ENCODE measurements at regions not wholly inside any gene's neighbourhood (a gene's known extent, or its start where the extent isn't known, plus 50 kb on each side); places are given as distances from the start of the nearest gene placed in this dataset.

DNA sequence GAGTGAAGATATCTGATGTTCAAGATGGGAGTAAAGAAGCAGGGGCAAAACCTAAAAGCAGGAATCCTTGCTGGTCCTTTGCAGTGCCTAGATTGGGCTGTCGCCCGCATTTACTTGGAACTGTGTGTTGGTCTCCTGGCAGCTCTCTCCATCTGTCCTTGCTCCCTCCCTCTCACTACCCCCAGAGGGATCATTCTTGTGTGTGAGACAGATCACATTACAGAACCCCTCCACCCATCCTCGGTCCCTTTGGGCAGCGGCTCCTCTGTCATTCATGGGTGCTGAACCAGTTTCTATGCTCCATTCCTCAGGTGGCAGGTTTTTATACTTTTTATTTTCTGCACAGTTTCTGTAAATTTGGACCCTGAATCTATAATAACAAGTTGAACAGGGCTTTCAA lies 99.4 kb upstream of the MYOCD start:
- H3K27ac Mint-ChIP-seq = no peak overlapping the region
- Histone ChIP-seq H2BK120ac (ENCODE audit: low read depth, low read length, poor library complexity, severe bottlenecking) (no peak overlapping the region), H2AFZ (ENCODE audit: low read length) (no peak overlapping the region), H3K9ac (ENCODE audit: extremely low read depth, insufficient read length, low read length) (no peak overlapping the region), H3K9me3 (ENCODE audit: control insufficient read depth, low read depth, low read length) (no peaks in the 10 kb centered on the region), H3K27ac (ENCODE audit: insufficient read length, low read depth, low read length) (no peak overlapping the region), H3K4me1 (ENCODE audit: insufficient read depth, low read length) (no peaks in the 10 kb centered on the region), H3K4ac (ENCODE audit: low read depth, low read length) (no peak overlapping the region), H2BK12ac (ENCODE audit: insufficient read length, low read depth, low read length) (no peak overlapping the region), H3K23me2 (ENCODE audit: insufficient read length, low read depth, low read length, poor library complexity, severe bottlenecking) (no peaks in the 10 kb centered on the region), H3K27me3 (ENCODE audit: insufficient read depth, low read length) (no peaks in the 10 kb centered on the region), H3T11ph (ENCODE audit: low read length) (no peak overlapping the region), H3K56ac (ENCODE audit: insufficient read length, low read depth, low read length) (no peak overlapping the region), H4K91ac (ENCODE audit: insufficient read length, low read depth, low read length) (no peak overlapping the region), H3K23ac (ENCODE audit: insufficient read length, low read depth, low read length) (no peak overlapping the region), H2AK5ac (ENCODE audit: insufficient read length, low read length) (no peak overlapping the region), H3K4me2 (ENCODE audit: insufficient read depth, insufficient read length, low read length) (no peak overlapping the region), H4K20me1 (ENCODE audit: control insufficient read depth, insufficient read depth, insufficient read length) (no peaks in the 10 kb centered on the region), H4K8ac (replicated peaks; ENCODE audit: insufficient read length, low read depth, low read length) (no peak overlapping the region), H3K14ac (ENCODE audit: insufficient read depth, low read length) (no peak overlapping the region), H3K79me2 (ENCODE audit: insufficient read depth, low read length) (no peaks in the 10 kb centered on the region), H2BK20ac (ENCODE audit: low read depth, low read length, poor library complexity, severe bottlenecking) (no peak overlapping the region), H3K18ac (ENCODE audit: insufficient read length, low read depth, low read length) (no peak overlapping the region), H2BK15ac (ENCODE audit: low read depth, low read length) (no peak overlapping the region), H3K79me1 (ENCODE audit: insufficient read depth, low read depth, low read length, poor library complexity, severe bottlenecking) (no peaks in the 10 kb centered on the region), H4K5ac (ENCODE audit: insufficient read length, low read depth, low read length) (no peak overlapping the region), H2BK5ac (ENCODE audit: insufficient read length, low read length) (no peak overlapping the region)
- peaks cover 17 to 23% of the 10 kb centered on the region in 2 experiments for H3K4me1 Mint-ChIP-seq
- no CpG with 5 or more reads among the region's 4 CpGs for WGBS (ENCODE audit: extremely low coverage, insufficient read length, low lambda C conversion rate)
- peak; percentile 63 for DNase-seq
- no peaks in the 10 kb centered on the region for H3K9me3 Mint-ChIP-seq
- TF ChIP-seq, protein P1, sequence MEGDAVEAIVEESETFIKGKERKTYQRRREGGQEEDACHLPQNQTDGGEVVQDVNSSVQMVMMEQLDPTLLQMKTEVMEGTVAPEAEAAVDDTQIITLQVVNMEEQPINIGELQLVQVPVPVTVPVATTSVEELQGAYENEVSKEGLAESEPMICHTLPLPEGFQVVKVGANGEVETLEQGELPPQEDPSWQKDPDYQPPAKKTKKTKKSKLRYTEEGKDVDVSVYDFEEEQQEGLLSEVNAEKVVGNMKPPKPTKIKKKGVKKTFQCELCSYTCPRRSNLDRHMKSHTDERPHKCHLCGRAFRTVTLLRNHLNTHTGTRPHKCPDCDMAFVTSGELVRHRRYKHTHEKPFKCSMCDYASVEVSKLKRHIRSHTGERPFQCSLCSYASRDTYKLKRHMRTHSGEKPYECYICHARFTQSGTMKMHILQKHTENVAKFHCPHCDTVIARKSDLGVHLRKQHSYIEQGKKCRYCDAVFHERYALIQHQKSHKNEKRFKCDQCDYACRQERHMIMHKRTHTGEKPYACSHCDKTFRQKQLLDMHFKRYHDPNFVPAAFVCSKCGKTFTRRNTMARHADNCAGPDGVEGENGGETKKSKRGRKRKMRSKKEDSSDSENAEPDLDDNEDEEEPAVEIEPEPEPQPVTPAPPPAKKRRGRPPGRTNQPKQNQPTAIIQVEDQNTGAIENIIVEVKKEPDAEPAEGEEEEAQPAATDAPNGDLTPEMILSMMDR (conservative IDR thresholded peaks at IDR 0.05) = no peak
- no peaks in the 10 kb centered on the region for H3K36me3 Mint-ChIP-seq (ENCODE audit: insufficient read depth in 1 of 3, low read depth in 3 of 3)
- H3K4me3 Mint-ChIP-seq = no peak overlapping the region
- H3K27me3 Mint-ChIP-seq (ENCODE audit: low read depth) = no peaks in the 10 kb centered on the region

All from H9 (cell line).